SK-N-SH (cell line): ENCODE measurements at regions not wholly inside any gene's neighbourhood (a gene's known extent, or its start where the extent isn't known, plus 50 kb on each side); places are given as distances from the start of the nearest gene placed in this dataset.

Experiments used
- CTCF ChIP-seq: fragments of 200-600 bp; sonication (generic); IDR thresholded peaks from 2 replicates; pipeline ENCODE4 v1.6.1; 2017; ENCODE audit warnings: antibody characterized with exemption, mild to moderate bottlenecking, moderate library complexity
- EP300 ChIP-seq, 2 experiments: IDR thresholded peaks; 2 replicates each; pipeline versions ENCODE4 v1.4.0 to v1.6.1; 2012; ENCODE audit warnings: borderline replicate concordance in 1 of 2, low read depth in 1 of 2, low read length in 1 of 2
- MEF2A ChIP-seq: IDR thresholded peaks from 2 replicates; pipeline ENCODE4 v1.4.0; 2012; ENCODE audit warnings: low read depth, borderline replicate concordance
- MXI1 ChIP-seq: IDR thresholded peaks from 2 replicates; pipeline ENCODE4 v1.6.1; 2012; ENCODE audit warnings: mild to moderate bottlenecking, low read depth, low read length, improper control_type of control experiment
- NRF1 ChIP-seq: IDR thresholded peaks from 2 replicates; pipeline ENCODE4 v1.6.1; 2012; ENCODE audit warnings: low read depth, mild to moderate bottlenecking, low read length
- POLR2AphosphoS5 ChIP-seq: IDR thresholded peaks from 2 replicates; pipeline ENCODE4 v1.6.1; 2012; ENCODE audit warnings: low read depth, low read length
- RAD21 ChIP-seq: IDR thresholded peaks from 2 replicates; pipeline ENCODE4 v1.6.1; 2012; ENCODE audit warnings: mild to moderate bottlenecking, low read length
- SMC3 ChIP-seq: IDR thresholded peaks from 2 replicates; pipeline ENCODE4 v1.6.1; 2012; ENCODE audit warnings: low read depth, low read length, improper control_type of control experiment
- TAF1 ChIP-seq: IDR thresholded peaks from 2 replicates; pipeline ENCODE4 v1.6.1; 2012; ENCODE audit warnings: low read depth, mild to moderate bottlenecking, low read length, moderate library complexity, borderline replicate concordance
- TEAD4 ChIP-seq: IDR thresholded peaks from 2 replicates; pipeline ENCODE4 v1.4.0; 2012; ENCODE audit warnings: mild to moderate bottlenecking, borderline replicate concordance; ENCODE audit not compliant: insufficient read depth
- USF2 ChIP-seq: fragments of 150-350 bp; IDR thresholded peaks from 2 replicates; pipeline ENCODE4 v1.6.1; 2017; ENCODE audit warnings: antibody characterized with exemption, low read length, low read depth, borderline replicate concordance
- ZBTB33 ChIP-seq: IDR thresholded peaks from 2 replicates; pipeline ENCODE4 v1.4.0; 2012; ENCODE audit warnings: low read depth, borderline replicate concordance

- TF ChIP-seq CTCF, result no peak
- TF ChIP-seq POLR2AphosphoS5, result no peak
- TF ChIP-seq ZBTB33, result no peak
- TF ChIP-seq TAF1, result no peak
- TF ChIP-seq EP300 (IDR thresholded peaks at IDR 0.05; ENCODE audit: borderline replicate concordance in 1 of 2, low read depth in 1 of 2, low read length in 1 of 2), result no peak
- TF ChIP-seq USF2, result no peak
- TF ChIP-seq RAD21, result no peak
- TF ChIP-seq NRF1, result no peak
- TF ChIP-seq SMC3, result no peak
- no peak for TF ChIP-seq MXI1
- TF ChIP-seq TEAD4, result no peak
- TF ChIP-seq MEF2A, result no peak
Measured at GRCh38 chr10:84078771-84079170, 60.5 kb upstream of the GHITM start.
